ENCODE measurements at regions not wholly inside any gene's neighbourhood (a gene's known extent, or its start where the extent isn't known, plus 50 kb on each side); places are given as distances from the start of the nearest gene placed in this dataset.
"Not testable (repeated sequence)": the region's sequence is repeated elsewhere in the genome, so short reads cannot be mapped to it uniquely, and the experiment has no call there.

GRCh38 chr14:41299924-41300323 lies 306.8 kb upstream of the LRFN5 start:
- DNase-seq (ENCODE audit: low spot score): no peak
- intact Hi-C loops (cut with DNase I): no loop called here

GRCh38 chr14:41298328-41298690 lies 308.4 kb upstream of the LRFN5 start:
- no peak for DNase-seq (ENCODE audit: low spot score)
- intact Hi-C loops (cut with DNase I): no loop called here

DNA sequence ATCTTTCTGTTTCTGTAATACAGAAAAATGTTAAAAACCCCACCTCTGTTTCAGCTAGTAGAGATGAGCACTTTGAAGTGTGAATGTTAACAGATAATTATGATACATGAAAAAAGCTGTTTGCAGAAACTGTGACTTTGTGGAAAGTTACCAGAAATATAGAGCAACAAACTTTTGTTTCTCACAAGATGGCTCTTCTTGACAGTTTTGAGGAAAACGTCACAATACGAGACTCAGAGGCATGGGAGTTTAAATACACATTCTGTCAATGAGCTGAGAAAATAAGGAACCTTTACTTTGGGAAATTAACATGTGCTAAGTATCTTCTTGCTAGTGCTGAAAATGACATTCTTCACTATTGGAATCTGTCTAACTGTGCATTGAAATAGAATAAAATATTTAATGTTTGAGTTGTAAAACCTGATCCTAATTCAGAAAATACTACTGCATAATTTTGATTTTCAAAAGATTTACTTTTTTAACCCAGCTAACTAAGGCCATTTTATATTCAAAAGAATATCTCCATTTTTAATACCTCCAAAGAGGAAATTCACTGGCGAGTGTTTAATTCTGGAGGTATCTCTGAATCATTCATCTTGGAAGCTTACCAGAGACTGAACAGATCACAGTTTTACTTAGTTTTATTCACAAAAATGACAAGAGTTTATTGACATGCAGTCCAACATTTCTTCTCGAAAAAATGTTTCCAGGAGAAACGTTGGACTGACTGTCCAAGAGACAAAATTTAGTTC lies 308.9 kb upstream of the LRFN5 start:
- intact Hi-C loops (cut with DNase I): no loop called here
- DNase-seq (ENCODE audit: low spot score): no peak

GRCh38 chr14:41295734-41296133 lies 310.9 kb upstream of the LRFN5 start:
- intact Hi-C loops (cut with DNase I): no loop called here
- no peak for DNase-seq (ENCODE audit: low spot score)

DNA sequence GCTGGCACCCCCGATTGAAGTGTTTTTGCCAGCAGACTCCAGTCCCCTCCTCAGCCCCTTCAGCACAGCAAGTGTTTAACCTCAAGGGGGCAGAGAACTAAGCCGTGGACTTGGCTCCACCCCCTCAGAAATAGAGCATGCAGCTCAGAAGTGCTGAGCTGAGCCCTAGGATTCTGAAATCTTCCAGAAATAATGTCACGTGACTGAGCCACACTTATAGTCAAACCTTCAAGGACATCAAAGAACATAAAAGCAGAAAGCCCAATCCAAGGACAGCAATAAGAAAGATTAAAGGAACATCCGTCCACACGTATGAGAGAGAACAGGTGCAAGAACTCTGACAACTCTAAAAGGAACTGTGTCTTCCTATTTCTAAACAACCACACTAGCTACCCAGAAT lies 317.7 kb upstream of the LRFN5 start:
- intact Hi-C loops (cut with DNase I): no loop called here
- DNase-seq (ENCODE audit: low spot score): no peak

GRCh38 chr14:41285186-41285748 lies 321.4 kb upstream of the LRFN5 start:
- intact Hi-C loops (cut with DNase I): no loop called here
- no peak for DNase-seq (ENCODE audit: low spot score)

GRCh38 chr14:41280745-41281144 lies 325.9 kb upstream of the LRFN5 start:
- no peak for DNase-seq (ENCODE audit: low spot score)
- intact Hi-C loops (cut with DNase I): no loop called here

DNA sequence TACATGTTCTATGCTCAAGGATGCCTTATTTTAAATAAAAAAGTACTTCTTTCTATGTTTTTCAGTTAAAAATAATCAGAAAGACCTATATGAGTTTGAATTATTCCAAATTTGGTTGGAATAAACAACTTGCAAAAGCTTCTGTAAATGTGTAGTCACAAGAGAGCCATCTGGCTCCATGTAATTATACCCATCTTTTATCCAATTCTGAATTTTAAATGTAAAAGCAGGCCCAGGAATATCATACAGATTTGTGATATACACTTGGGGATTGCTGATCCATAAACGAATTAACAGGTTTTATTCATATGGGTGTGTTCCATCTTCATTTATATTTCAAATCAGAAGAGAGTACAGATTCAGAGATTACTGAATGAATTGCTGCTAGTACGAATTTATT lies 329.2 kb upstream of the LRFN5 start:
- intact Hi-C loops (cut with DNase I): no loop called here
- no peak for DNase-seq (ENCODE audit: low spot score)

GRCh38 chr14:41257476-41257875 lies 349.2 kb upstream of the LRFN5 start:
- intact Hi-C loops (cut with DNase I): no loop called here
- DNase-seq (ENCODE audit: low spot score): no peak

DNA sequence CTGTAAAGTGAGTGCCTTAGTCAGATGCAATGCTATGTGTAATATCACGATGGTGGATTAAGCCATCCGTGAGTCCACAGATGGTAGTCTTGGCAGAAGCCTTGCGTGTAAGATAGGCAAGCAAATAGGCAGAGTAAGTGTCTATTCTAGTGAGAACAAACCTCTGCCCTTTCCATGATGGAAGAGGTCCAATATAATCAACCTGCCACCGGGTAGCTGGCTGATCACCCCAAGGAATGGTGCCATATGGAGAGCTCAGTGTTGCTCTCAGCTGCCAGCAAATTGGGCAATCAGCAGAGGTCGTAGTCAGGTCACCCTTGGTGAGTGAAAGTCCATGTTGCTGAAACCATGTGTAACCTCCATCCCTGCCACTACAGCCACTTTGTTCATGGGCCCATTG lies 371.2 kb upstream of the LRFN5 start:
- DNase-seq (ENCODE audit: low spot score): no peak
- intact Hi-C loops (cut with DNase I): no loop called here

- DNase-seq (ENCODE audit: low spot score): no peak
- intact Hi-C loops (cut with DNase I): no loop called here
Observed at GRCh38 chr14:41230683-41231082, 376.0 kb upstream of the LRFN5 start.

DNA sequence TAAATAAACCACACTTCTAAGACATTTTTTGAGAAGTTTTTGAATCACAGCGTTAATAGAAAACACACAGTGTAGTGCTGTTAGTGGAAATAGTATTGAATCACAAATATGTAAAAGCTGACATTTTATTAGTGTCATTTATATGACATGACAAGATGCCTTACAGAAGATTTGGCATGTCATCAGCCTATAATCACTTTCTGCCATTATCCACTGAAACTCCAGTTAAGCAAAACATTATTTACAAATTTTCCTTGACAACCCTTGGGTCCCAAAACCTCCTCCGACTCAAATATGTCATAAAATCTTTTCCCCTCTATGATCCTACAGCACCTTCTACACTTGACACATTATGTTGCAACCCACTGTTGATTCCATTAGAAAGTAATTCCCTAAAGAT lies 376.9 kb upstream of the LRFN5 start:
- DNase-seq (ENCODE audit: low spot score): no peak
- intact Hi-C loops (cut with DNase I): no loop called here

- DNase-seq (ENCODE audit: low spot score): no peak
- intact Hi-C loops (cut with DNase I): no loop called here
Observed at GRCh38 chr14:41225433-41225832, 381.2 kb upstream of the LRFN5 start.

- intact Hi-C loops (cut with DNase I): no loop called here
- DNase-seq (ENCODE audit: low spot score): no peak
Observed at GRCh38 chr14:41222581-41222980, 384.1 kb upstream of the LRFN5 start.

GRCh38 chr14:41214978-41215377 lies 391.7 kb upstream of the LRFN5 start:
- DNase-seq (ENCODE audit: low spot score); intact Hi-C loops (cut with DNase I): not testable (repeated sequence)

DNA sequence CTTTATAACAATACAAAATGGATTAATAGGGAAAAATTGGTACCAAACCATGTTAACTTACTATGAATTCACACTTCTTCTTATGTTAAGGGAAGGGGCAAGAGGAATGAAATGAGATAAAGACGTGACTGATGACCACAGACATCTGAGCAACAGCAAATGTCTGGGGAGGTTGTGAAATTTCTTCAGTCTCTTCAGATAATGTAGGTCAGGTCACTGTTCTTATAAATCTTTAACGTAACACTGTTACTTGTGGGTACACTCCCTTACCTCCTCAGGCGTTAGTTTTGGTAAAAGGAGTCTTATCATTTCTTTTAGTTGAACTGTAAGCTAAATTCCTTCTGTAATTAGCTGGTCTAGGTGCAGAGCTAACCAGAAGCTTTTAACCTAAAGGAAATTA lies 405.0 kb upstream of the LRFN5 start:
- intact Hi-C loops (cut with DNase I): no loop called here
- DNase-seq (ENCODE audit: low spot score): no peak

GRCh38 chr14:41187868-41188267 lies 418.8 kb upstream of the LRFN5 start:
- intact Hi-C loops (cut with DNase I): no loop called here
- no peak for DNase-seq (ENCODE audit: low spot score)

- intact Hi-C loops (cut with DNase I): no loop called here
- DNase-seq (ENCODE audit: low spot score): no peak
Observed at GRCh38 chr14:41171045-41171444, 435.6 kb upstream of the LRFN5 start.

- intact Hi-C loops (cut with DNase I): no loop called here
- DNase-seq (ENCODE audit: low spot score): no peak
Observed at GRCh38 chr14:41167040-41167439, 439.6 kb upstream of the LRFN5 start.

DNA sequence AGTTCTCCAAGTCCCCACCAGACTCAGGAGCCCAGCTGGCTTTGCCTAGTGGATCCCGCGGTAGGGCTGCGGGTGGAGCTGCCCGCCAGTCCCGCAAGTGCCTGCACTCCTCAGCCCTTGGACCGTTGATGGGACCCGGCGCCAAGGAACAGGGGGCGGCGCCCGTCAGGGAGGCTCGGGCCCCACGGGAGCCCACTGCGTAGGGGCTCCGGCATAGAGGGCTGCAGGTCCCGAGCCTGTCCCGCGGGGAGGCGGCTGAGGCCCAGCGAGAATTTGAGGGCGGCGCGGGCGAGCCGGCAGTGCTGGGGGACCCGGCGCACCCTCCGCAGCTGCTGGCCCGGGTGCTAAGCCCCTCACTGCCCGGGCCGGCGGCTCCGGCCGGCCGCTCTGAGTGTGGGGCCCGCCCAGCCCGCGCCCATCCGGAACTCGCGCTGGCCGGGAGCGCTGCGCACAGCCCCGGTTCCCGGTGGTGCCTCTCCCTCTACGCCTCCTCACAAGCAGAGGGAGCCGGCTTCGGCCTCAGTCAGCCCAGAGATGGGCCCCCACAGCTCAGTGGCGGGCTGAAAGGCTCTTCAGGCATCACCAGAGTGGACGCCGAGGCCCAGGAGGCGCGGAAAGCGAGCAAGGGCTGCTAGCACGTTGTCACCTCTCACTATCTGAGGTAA lies 452.4 kb upstream of the LRFN5 start:
- intact Hi-C loops (cut with DNase I): no loop called here

DNA sequence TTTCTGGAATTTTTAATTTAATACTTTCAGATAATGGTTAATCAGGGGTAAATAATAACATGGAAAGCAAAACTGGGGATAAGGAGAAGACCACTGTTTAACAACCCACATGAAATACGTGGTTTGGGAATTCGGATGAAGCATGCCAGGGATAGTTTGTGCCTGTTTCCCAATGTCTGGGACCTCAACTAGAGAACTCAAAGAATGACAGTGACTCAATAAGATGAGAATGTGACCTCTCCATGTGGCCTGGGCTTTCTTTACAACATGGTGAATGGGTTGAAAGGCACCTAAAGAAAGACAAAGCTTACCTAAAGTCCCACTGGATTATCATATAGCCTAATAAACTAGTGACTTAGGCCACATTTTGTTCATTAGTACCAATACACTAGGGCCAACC lies 460.3 kb upstream of the LRFN5 start:
- intact Hi-C loops (cut with DNase I): no loop called here

More for the DNA sequence above, 452.4 kb upstream of the LRFN5 start:
- no peak for DNase-seq (ENCODE audit: low spot score)

More for the DNA sequence above, 460.3 kb upstream of the LRFN5 start:
- no peak for DNase-seq (ENCODE audit: low spot score)

All from cardiac septum (tissue), 1 donor.